SK-N-SH (cell line): ENCODE measurements at regions not wholly inside any gene's neighbourhood (a gene's known extent, or its start where the extent isn't known, plus 50 kb on each side); places are given as distances from the start of the nearest gene placed in this dataset.

ENCODE experiments used
- CTCF ChIA-PET: fragments of 300-600, 350-600 bp; formaldehyde crosslinking; extraction: SDS; loops from one replicate; lab custom pipeline; 2021; lab: Yijun Ruan, JAX
- POLR2A ChIA-PET: fragments of 350-600 bp; sonication (Branson Sonifier 250); formaldehyde crosslinking; extraction: SDS; loops from one replicate; lab custom pipeline; 2020; ENCODE audit warnings: antibody characterized with exemption, inconsistent platforms; lab: Yijun Ruan, JAX
- DNase-seq: peaks from one replicate; pipeline ENCODE4 v3.0.0; 2012
- H2AFZ ChIP-seq: fragments of 200-600 bp; sonication (generic); 2 replicates; pipeline ENCODE4 v1.8.1; 2016; ENCODE audit warnings: antibody characterized with exemption, mild to moderate bottlenecking, low read depth
- H3F3A ChIP-seq: fragments of 200-600 bp; sonication (generic); replicated peaks from 2 replicates; pipeline ENCODE3; 2016; ENCODE audit warnings: antibody characterized with exemption, mild to moderate bottlenecking; ENCODE audit not compliant: insufficient read depth
- H3K27ac ChIP-seq, 2 experiments: fragments of 200-500 bp in 1 of 2; fragments of 200-600 bp in 1 of 2; sonication (Bioruptor generic) in 1 of 2; sonication (generic), shearing (Covaris generic) in 1 of 2; 2 replicates each; pipeline versions ENCODE4 v1.5.1 to v1.6.1; 2014 to 2016; ENCODE audit warnings: low read depth in 2 of 2, inconsistent platforms in 1 of 2, low read length in 1 of 2, mild to moderate bottlenecking in 1 of 2, mixed read lengths in 1 of 2
- H3K27me3 ChIP-seq: fragments of 200-600 bp; sonication (generic), shearing (Covaris generic); 2 replicates; pipeline ENCODE4 v1.6.1; 2016; ENCODE audit warnings: mixed run types; ENCODE audit not compliant: insufficient read depth
- H3K36me3 ChIP-seq, 2 experiments: fragments of 200-500 bp in 1 of 2; fragments of 200-600 bp in 1 of 2; sonication (Bioruptor generic) in 1 of 2; sonication (generic) in 1 of 2; replicated peaks in 1 of 2; 2 replicates each; pipeline versions ENCODE3 to v1.5.1; 2014 to 2016; ENCODE audit warnings: low read length in 1 of 2, mild to moderate bottlenecking in 1 of 2; ENCODE audit not compliant: insufficient read depth in 2 of 2, control insufficient read depth in 1 of 2
- H3K4me1 ChIP-seq, 2 experiments: fragments of 200-500 bp in 1 of 2; fragments of 200-600 bp in 1 of 2; sonication (Bioruptor generic) in 1 of 2; sonication (generic), shearing (Covaris generic) in 1 of 2; 2 replicates each; pipeline versions ENCODE4 v1.5.1 to v1.6.1; 2014 to 2016; ENCODE audit warnings: low read depth in 1 of 2, low read length in 1 of 2, mixed run types in 1 of 2; ENCODE audit not compliant: insufficient read depth in 2 of 2, control insufficient read depth in 1 of 2
- H3K4me2 ChIP-seq: fragments of 200-600 bp; sonication (generic), shearing (Covaris generic); 2 replicates; pipeline ENCODE4 v1.6.1; 2017; ENCODE audit warnings: mixed run types
- H3K4me3 ChIP-seq, 2 experiments: fragments of 200-500 bp in 1 of 2; fragments of 200-600 bp in 1 of 2; sonication (Bioruptor generic) in 1 of 2; sonication (generic), shearing (Covaris generic) in 1 of 2; 2 replicates each; pipeline versions ENCODE4 v1.5.1 to v1.8.1; 2014 to 2016; ENCODE audit warnings: low read depth in 2 of 2, inconsistent platforms in 1 of 2, low read length in 1 of 2, mild to moderate bottlenecking in 1 of 2, mixed read lengths in 1 of 2, moderate library complexity in 1 of 2
- H3K79me2 ChIP-seq: fragments of 200-600 bp; sonication (generic); 2 replicates; pipeline ENCODE4 v1.8.1; 2017; ENCODE audit warnings: mild to moderate bottlenecking; ENCODE audit not compliant: insufficient read depth
- H3K9ac ChIP-seq: fragments of 200-600 bp; sonication (generic); 2 replicates; pipeline ENCODE4 v1.6.1; 2017; ENCODE audit warnings: mixed run types
- H3K9me2 ChIP-seq: fragments of 200-600 bp; sonication (generic); 2 replicates; pipeline ENCODE4 v1.6.1; 2017; ENCODE audit warnings: mixed run types
- H3K9me3 ChIP-seq: fragments of 200-600 bp; sonication (generic); 2 replicates; pipeline ENCODE4 v1.6.1; 2017; ENCODE audit warnings: mixed run types, mild to moderate bottlenecking, moderate library complexity
- H4K20me1 ChIP-seq: fragments of 200-600 bp; sonication (generic); 2 replicates; pipeline ENCODE4 v1.6.1; 2017; ENCODE audit warnings: mild to moderate bottlenecking, mixed run types; ENCODE audit not compliant: insufficient read depth
- CHD2 ChIP-seq: fragments of 150-350 bp; IDR thresholded peaks from 2 replicates; pipeline ENCODE4 v1.6.1; 2018; ENCODE audit warnings: low read length; ENCODE audit not compliant: partially characterized antibody
- ELF1 ChIP-seq: IDR thresholded peaks from 2 replicates; pipeline ENCODE4 v1.4.0; 2012
- EP300 ChIP-seq, 2 experiments: IDR thresholded peaks; 2 replicates each; pipeline versions ENCODE4 v1.4.0 to v1.6.1; 2012; ENCODE audit warnings: borderline replicate concordance in 1 of 2, low read depth in 1 of 2, low read length in 1 of 2
- EZH2phosphoT487 ChIP-seq: fragments of 200-600 bp; sonication (generic); IDR thresholded peaks from 2 replicates; pipeline ENCODE4 v1.6.1; 2017; ENCODE audit warnings: low read depth, mixed run types, mild to moderate bottlenecking, antibody characterized with exemption, moderate library complexity, borderline replicate concordance
- FOSL2 ChIP-seq: IDR thresholded peaks from 2 replicates; pipeline ENCODE4 v1.4.0; 2012; ENCODE audit warnings: low read depth, mild to moderate bottlenecking, moderate library complexity, borderline replicate concordance
- FOXJ3 ChIP-seq: sonication (generic); formaldehyde crosslinking; IDR thresholded peaks from 2 replicates; pipeline ENCODE4 v1.5.1; 2020; ENCODE audit warnings: mild to moderate bottlenecking, missing genetic modification reagents
- FOXM1 ChIP-seq: IDR thresholded peaks from 2 replicates; pipeline ENCODE4 v1.4.0; 2012; ENCODE audit warnings: low read depth, mild to moderate bottlenecking
- JUND ChIP-seq: IDR thresholded peaks from 2 replicates; pipeline ENCODE4 v1.4.0; 2012
- MEF2A ChIP-seq: IDR thresholded peaks from 2 replicates; pipeline ENCODE4 v1.4.0; 2012; ENCODE audit warnings: low read depth, borderline replicate concordance
- NRF1 ChIP-seq: IDR thresholded peaks from 2 replicates; pipeline ENCODE4 v1.6.1; 2012; ENCODE audit warnings: low read depth, mild to moderate bottlenecking, low read length
- PBX3 ChIP-seq: IDR thresholded peaks from 2 replicates; pipeline ENCODE4; 2012
- RAD21 ChIP-seq: IDR thresholded peaks from 2 replicates; pipeline ENCODE4 v1.6.1; 2012; ENCODE audit warnings: mild to moderate bottlenecking, low read length
- RCOR1 ChIP-seq: fragments of 150-350 bp; IDR thresholded peaks from 2 replicates; pipeline ENCODE4 v1.6.1; 2017; ENCODE audit warnings: antibody characterized with exemption, low read length
- SIN3A ChIP-seq: IDR thresholded peaks from 2 replicates; pipeline ENCODE4 v1.6.1; 2012; ENCODE audit warnings: low read depth, mild to moderate bottlenecking, low read length, moderate library complexity, borderline replicate concordance
- SMC3 ChIP-seq: IDR thresholded peaks from 2 replicates; pipeline ENCODE4 v1.6.1; 2012; ENCODE audit warnings: low read depth, low read length, improper control_type of control experiment
- TCF12 ChIP-seq: IDR thresholded peaks from 2 replicates; pipeline ENCODE4 v1.4.0; 2012
- USF2 ChIP-seq: fragments of 150-350 bp; IDR thresholded peaks from 2 replicates; pipeline ENCODE4 v1.6.1; 2017; ENCODE audit warnings: antibody characterized with exemption, low read length, low read depth, borderline replicate concordance
- WGBS: methylation state at CpG from one replicate; pipeline ENCODE4 v1.1.6; 2017; ENCODE audit warnings: low lambda C conversion rate; 5-methylcytosine and 5-hydroxymethylcytosine counted together

- TF ChIP-seq RCOR1, result no peak
- no peak for TF ChIP-seq EP300 (IDR thresholded peaks at IDR 0.05; ENCODE audit: borderline replicate concordance in 1 of 2, low read depth in 1 of 2, low read length in 1 of 2)
- TF ChIP-seq SIN3A, result no peak
Observed at GRCh38 chr9:28976250-28976649, 1403.0 kb upstream of the C9orf72 start (continued).

GRCh38 chr9:28976684-28977083 lies 1403.4 kb upstream of the C9orf72 start:
- Histone ChIP-seq H4K20me1 (peaks cover 26% of the 10 kb centered on the region), H3K4me2 (no peak overlapping the region), H3F3A (peaks cover 5% of the 10 kb centered on the region), H3K27ac (no peak overlapping the region), H3K9ac (no peak overlapping the region), H3K9me3 (no peaks in the 10 kb centered on the region), H3K36me3 (no peaks in the 10 kb centered on the region), H3K4me3 (no peak overlapping the region), H3K79me2 (peaks cover 25% of the 10 kb centered on the region; the same call in 1 of the 2 replicates), H3K4me1 (peaks cover 5 to 22% of the 10 kb centered on the region in 2 experiments; a peak in 2 of 4 replicates), H3K27me3 (no peaks in the 10 kb centered on the region), H3K9me2 (no peaks in the 10 kb centered on the region), H2AFZ (no peak overlapping the region)
- DNase-seq, result no peak
- POLR2A ChIA-PET, result no interaction called here
- TF ChIP-seq MEF2A (no peak), RAD21 (no peak), FOXM1 (0 out of 2 replicates have a peak, but pooled peaks have one; percentile 55), FOSL2 (peak; percentile 40), EP300 (IDR thresholded peaks at IDR 0.05; ENCODE audit: borderline replicate concordance in 1 of 2, low read depth in 1 of 2, low read length in 1 of 2) (peak in 1 of 2 experiments; percentile 50; a peak in 1 of 4 replicates), CHD2 (no peak), FOXJ3 (CRISPR knock-in tag) (no peak), NRF1 (no peak), TCF12 (peak; percentile 87), JUND (peak; percentile 51), USF2 (no peak), SMC3 (no peak), PBX3 (peak; percentile 78)
- CTCF ChIA-PET, result no interaction called here
- WGBS, result 11% methylated on average over 1 of the region's 1 CpG

GRCh38 chr9:28981129-28981528 lies 1407.8 kb upstream of the C9orf72 start:
- 35% methylated on average over 1 of the region's 1 CpG for WGBS
- H2AFZ ChIP-seq, result no peak overlapping the region
- ChIA-PET POLR2A (no interaction called here), CTCF (no interaction called here)
- no peaks in the 10 kb centered on the region for H3K9me2 ChIP-seq
- H3K27ac ChIP-seq, result no peak overlapping the region
- TF ChIP-seq ELF1, result no peak
- peak; percentile 42 for TF ChIP-seq PBX3
- TF ChIP-seq TCF12, result peak; percentile 68
- TF ChIP-seq EZH2phosphoT487, result no peak
- TF ChIP-seq EP300 (IDR thresholded peaks at IDR 0.05; ENCODE audit: borderline replicate concordance in 1 of 2, low read depth in 1 of 2, low read length in 1 of 2), result peak in 1 of 2 experiments; percentile 32; a peak in 1 of 4 replicates
- H3K4me1 ChIP-seq, result peaks cover 5 to 25% of the 10 kb centered on the region in 2 experiments; a peak in 2 of 4 replicates
- H3K27me3 ChIP-seq, result no peaks in the 10 kb centered on the region
- peaks cover 5% of the 10 kb centered on the region for H3F3A ChIP-seq
- H3K4me3 ChIP-seq, result no peak overlapping the region
- H3K79me2 ChIP-seq, result peaks cover 15% of the 10 kb centered on the region; the same call in 1 of the 2 replicates
- H4K20me1 ChIP-seq, result peaks cover 24% of the 10 kb centered on the region
- H3K36me3 ChIP-seq, result no peaks in the 10 kb centered on the region
- DNase-seq, result no peak
- no peaks in the 10 kb centered on the region for H3K9me3 ChIP-seq
- H3K9ac ChIP-seq, result no peak overlapping the region
- H3K4me2 ChIP-seq, result no peak overlapping the region
